Hematopoietic multipotent progenitor cell (in vitro differentiated cells): ENCODE measurements at regions not wholly inside any gene's neighbourhood (a gene's known extent, or its start where the extent isn't known, plus 50 kb on each side); places are given as distances from the start of the nearest gene placed in this dataset.
"Not testable (repeated sequence)": the region's sequence is repeated elsewhere in the genome, so short reads cannot be mapped to it uniquely, and the experiment has no call there.

Source experiments
- DNase-seq, 3 donors: peaks; one replicate each; pipeline ENCODE4 v3.0.0-alpha.2; 2011 to 2015; ENCODE audit warnings: low read depth in 2 of 3, low spot score in 2 of 3

GRCh38 chr21:14321042-14321441, 61.9 kb downstream of the HSPA13 start:
- no peak for DNase-seq

- DNase-seq, result no peak
Observed at GRCh38 chr21:14319805-14320204, 63.1 kb downstream of the HSPA13 start.

DNA sequence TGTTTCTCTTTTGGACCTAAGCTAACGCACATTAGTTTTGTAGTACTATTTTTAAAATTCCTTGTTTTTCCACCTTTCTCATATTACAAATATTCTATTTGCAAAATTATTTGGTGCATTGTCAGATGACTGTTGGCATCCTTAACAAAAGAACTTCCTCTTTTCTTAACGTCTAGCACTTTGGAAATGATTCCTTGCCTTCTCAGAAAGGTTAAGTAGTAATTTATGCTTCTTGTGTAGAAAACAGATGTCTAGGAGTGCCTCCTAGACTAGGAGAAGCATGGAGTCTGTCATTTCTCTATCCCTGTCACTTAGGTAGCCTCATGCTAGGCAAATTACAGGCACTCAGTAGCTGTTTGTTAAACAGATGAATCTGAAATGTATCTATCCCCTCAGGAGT, 64.4 kb downstream of the HSPA13 start:
- peak in 2 of 3 donors; percentile 5 to 54 for DNase-seq

- DNase-seq, result no peak
Observed at GRCh38 chr21:14317507-14317906, 65.4 kb downstream of the HSPA13 start.

DNA sequence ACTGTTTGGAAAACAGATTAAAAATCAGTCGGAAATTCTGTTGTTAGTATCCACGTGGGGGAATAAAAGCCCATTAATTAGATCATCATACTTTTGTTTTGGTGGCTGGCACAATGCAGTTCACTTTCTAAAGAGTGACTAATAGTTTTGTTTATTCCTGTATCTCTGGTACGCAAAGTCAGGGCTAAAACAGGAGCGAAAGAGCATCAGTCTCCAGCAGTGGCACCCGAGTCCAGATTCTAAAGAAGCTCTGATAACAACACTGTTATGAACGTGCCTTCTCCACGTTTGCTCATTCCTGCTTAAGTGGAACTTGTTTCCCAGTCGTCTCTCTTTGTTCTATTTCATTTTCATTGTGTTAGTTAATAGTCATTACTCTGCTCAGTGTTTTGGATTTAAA, 69.6 kb downstream of the HSPA13 start:
- no peak for DNase-seq

GRCh38 chr21:14312871-14313270, 70.1 kb downstream of the HSPA13 start:
- DNase-seq, result peak in 1 of 3 donors; percentile 25

- DNase-seq, result peak in 2 of 3 donors; percentile 8 to 56
Observed at GRCh38 chr21:14308234-14308633, 74.7 kb downstream of the HSPA13 start.

GRCh38 chr21:14306126-14306907, 76.6 kb downstream of the HSPA13 start:
- peak in 2 of 3 donors; percentile 22 to 62 for DNase-seq

DNA sequence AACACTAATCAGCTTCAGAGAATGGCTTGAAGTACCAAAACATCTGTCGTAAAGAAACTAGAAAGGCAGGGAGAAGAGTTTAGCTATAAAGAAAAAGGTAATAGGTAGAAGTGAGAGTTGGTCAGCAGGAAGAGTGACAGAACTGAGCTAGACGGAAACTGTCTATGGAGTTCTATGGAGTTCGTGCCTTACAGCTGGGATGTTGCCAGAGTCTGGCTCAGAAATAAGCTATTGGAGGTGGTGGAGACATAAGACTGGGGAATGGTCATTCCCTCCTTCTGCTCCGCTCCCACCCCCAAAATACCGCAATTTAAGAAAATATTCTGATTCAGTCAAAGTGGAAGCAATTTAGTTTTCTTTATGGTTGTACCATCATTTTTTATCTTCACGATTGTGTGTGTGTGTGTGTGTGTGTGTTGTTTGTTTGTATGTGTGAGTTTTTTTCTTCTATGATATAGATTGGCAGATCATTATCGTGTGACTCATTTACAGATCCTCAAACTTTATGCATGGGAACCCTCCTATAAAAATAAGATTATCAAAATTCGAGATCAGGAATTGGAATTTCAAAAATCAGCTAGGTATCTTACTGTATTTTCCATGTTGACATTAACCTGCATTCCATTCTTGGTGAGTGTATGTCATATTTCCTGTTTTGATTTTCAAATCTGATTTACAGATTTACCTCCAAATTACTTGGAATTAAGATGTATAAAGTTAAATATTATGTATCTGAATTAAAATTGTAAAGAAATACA, 79.0 kb downstream of the HSPA13 start:
- no peak for DNase-seq

GRCh38 chr21:14300074-14300473, 82.9 kb downstream of the HSPA13 start:
- DNase-seq, result no peak

GRCh38 chr21:14290576-14290975, 74.6 kb downstream of the RBM11 start:
- no peak for DNase-seq

DNA sequence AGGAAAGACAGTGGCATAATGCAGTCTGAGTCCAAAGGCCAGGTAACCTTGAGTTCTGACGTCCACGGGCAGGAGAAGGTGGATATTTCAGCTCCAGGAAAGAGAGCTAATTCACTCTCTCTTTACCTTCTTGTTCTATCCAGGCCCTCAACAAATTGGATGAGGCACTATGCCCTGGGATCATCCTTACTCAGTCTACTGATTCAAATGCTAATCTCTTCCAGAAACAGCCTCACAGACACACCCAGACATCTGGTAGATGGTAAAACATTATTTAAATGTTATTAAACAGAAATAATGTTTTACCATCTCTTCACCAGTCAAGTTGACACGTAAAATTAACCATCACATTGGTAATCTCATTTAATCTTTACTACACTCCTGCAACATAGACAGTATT, 73.0 kb downstream of the RBM11 start:
- DNase-seq, result no peak

DNA sequence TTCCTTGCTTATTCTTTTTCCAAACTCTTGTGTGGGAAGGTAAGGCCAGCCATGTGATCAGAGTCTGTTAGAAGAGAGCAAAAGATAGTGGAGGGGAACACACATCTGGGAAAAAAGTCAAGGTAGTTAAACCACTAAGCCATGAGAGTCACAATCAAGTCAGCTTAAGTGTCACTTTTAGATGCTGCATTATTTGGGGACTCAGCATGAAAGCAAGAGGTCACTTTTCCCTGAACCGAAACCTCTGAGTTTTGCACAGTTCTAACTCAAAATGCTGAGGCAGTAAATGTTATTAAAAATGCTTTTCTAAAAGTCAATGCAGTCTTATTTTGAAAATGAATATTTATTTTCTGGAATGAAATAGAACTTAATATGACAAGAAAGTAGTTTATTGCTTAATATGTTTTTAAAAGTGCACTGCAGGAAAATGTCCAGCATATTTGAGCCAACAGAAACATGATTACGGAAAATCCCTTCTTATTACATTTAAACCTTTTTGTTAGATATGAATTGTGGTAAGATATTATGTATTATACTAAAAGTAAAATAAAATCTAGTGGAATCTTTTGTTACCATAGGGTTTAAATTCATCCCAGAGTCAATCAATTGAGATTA, 69.3 kb downstream of the RBM11 start:
- no peak for DNase-seq

DNA sequence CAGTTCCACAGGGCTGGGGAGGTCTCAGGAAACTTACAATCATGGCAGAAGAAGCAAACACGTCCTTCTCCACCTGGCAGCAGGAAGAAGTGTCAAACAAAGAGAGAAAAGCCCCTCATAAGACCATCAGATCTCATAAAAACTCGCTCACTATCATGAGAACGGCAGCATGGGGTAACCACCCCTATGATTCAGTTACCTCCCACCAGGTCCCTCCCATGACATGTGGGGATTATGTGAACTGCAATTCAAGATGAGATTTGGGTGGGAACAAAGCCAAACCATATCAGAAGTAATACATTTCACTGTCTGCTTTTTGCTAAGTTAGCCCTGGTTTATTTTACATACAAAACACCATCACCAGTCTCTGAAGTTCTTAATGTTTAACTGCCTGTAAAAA, 68.5 kb downstream of the RBM11 start:
- DNase-seq, result no peak

- not testable (repeated sequence) for DNase-seq
Observed at GRCh38 chr21:14281188-14281900, 65.4 kb downstream of the RBM11 start.
